ENCODE measurements at regions not wholly inside any gene's neighbourhood (a gene's known extent, or its start where the extent isn't known, plus 50 kb on each side); places are given as distances from the start of the nearest gene placed in this dataset.
"Not testable (repeated sequence)": the region's sequence is repeated elsewhere in the genome, so short reads cannot be mapped to it uniquely, and the experiment has no call there.

DNA sequence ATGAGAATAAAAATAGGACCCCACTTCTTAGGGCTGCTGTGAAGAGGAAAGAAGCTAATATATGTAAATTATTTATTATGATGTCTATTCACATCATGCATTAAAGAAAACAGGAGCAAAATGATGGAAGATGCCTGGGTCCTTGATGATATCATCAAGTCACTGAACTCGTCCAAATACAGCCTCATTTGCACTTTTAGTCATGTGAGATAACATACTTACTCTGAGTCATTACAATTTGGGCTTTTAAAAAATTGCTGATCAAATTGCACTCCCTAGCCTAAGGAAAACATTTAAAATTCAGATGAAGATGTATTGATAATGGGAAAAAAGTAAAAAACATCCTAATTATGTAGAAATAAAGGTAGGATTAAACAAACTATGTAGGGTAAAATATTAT lies 302.7 kb upstream of the CCL2 start:
- DNase-seq, result no peak

DNA sequence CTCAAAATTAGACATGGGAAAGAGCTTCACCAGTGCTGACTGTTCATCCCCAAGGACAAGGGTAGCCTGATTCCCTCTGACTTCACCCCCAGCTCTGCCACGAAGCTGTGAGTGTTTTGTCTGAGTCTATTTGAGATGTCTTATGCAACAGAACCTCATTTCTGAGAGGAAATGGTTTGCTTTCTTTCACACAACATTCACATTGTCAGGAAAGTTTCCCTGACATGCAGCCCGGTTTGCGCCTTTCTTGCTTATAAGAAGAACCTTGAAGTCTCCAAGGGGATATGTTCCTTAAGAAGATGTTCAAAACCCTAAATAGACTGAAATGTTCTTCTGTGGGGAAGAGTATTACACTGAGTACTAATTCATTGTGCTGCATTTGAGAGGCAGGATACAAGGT lies 300.5 kb upstream of the CCL2 start:
- no peak for DNase-seq

DNA sequence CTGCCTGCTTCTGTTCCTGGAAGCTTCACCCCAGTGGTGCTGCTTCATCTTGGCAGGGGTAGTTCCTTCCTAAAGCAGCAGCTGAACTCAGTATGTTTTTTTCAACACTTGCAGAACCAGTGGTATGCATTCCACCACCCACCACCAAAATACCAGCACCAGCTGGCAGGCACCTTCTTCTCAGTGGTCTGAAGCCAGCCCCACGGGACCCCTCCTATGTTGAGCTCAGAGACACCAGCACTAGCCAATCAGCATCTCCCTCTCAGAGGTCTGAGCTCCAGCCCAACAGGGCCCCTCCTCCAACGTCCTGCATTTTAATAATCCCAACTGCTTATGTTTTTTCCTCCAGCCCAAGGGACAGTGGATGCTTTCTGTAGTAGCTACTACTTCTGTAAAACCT lies 299.6 kb upstream of the CCL2 start:
- no peak for DNase-seq

DNA sequence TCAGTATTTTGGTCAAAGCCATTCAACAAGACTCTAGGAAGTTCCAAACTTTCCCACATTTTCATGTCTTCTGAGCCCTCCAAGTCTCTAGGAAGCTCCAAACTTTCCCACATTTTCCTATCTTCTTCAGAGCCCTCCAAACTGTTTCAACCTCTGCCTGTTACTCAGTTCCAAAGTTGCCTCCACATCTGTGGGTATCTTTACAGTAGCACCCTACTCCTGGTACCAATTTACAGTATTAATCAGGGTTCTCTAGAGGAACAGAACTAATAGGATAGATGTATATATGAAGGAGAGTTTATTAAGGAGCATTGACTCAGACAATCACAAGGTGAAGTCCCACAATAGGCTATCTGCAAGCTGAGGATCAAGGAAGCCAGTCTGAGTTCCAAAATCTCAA lies 296.0 kb upstream of the CCL2 start:
- DNase-seq, result not testable (repeated sequence)

DNA sequence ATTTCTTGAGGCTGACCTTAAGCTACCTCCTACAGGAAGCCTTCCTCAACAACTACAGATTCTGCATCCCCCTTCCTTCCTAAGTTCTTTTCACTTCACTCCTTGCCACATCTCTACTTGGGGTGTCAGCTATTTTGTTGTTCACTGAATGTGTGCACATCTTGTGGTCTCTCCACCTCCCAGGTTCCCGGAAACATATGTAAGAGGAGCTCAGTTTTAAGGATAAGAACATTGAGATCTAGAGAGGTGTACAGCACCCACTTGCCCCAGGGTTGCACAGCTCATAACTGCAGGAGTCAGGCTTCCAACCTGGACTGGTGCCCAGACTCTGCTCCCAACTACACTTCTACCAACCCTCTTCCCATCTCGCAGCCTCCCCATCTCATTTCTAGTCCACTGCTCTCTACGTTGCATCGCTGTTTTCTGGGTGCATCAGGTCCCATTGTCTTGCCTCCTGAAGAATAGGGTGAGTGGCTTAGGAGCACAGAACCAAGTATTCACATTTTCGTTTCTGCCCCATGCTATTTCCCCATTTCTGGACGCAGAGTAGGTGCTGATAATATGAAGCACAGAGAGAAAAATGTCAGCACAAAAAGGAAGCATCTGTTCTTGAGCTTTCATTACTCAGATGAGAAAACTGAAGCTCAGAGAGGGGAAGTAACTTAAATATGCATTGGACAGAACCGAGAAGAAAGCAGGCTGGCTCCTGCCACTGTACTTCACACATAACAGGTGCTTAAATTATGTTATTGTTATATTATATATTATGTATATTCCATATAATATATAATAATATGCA lies 292.0 kb upstream of the CCL2 start:
- DNase-seq, result no peak

DNA sequence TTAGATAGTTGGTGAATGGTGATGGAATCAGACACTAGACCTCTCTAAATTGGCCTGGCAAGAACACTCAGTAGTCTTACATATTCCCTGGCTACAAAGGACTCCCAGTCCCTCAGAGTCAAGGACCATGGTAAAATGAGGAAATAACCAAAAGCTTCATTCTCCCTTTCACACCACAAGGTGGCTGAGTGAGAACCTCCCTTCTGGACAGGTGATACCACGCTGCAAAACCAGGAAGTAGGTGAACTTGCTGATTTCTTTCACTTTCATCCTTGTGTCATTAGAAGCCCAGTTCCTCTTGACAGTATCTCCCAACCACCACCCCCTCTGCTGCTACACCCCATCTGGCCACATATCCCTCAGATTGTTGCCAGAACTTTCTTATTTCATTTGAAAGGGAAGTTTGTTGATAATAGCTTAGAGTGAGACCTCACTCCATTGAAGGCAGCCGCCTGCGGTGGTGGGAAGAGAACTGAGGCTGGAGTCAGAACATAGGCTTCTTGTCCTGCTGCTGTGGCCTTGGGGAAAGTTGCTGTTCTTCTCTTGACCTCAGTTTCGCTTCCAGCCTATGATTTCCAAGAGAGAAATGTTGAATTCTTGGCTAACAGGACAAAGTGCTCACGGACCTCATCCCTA lies 290.6 kb upstream of the CCL2 start:
- no peak for DNase-seq

DNA sequence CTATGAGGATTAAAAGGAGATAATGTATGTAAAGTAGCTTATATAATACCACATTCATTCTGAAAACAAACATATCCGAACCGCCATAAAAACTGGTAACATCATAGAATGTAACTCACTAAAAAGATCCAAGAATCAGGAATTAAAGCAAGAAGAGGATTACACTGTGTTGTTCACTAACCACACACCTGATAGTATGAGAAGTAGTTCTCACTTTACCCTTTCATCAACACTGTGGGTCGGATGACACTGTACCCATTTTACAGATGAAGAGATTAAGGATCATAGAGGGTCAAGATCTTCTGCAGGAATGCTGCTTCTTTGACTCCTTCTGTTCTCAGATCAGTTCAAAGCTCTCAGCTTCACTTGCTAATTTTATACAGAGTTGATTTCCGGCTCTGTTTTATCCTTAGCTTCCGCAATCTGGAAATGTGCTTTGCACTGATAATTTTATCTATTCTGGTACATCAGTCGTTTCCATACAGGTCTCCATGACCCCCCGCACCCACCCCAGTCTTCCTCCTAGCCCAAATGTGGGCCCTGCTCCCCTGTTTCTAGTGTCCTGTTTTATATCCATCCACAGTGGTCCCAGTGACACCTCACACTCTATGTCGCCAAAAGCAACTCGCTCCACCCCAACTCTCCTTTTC lies 288.6 kb upstream of the CCL2 start:
- DNase-seq, result no peak

DNA sequence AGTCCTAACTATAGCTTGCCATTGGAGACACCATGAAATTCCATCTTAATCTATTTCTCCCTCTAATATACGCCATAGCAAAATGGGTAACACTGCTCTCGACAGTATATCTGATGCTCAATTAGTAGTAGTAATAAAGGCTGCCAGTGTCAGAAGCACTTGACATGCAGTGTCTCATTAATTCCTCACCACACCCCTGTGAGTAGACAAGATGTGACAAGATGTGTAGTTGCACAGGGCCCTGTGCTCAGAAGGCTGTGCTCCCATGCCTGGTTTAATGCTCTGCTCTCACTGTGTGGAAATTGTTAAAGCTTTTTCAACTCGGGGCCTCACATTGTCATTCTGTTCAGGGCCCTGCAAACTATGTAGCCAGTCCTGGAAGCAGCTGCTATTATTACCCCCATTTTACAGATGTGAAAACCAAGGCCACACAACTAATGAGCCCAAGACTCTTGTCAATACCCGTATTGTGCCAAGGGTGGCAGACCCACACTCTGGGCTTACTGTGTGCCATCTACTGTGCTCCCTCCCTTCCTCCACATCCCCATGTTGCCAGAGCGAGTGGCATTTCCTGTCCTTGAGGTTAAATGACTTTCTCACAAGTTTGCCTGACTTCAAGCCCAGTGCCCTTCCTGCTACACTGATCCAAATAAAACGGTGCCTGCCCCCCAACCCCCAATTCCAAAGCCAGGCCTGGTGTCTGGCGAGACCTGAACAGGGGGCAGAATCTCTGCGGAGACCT lies 287.3 kb upstream of the CCL2 start:
- DNase-seq, result no peak

DNA sequence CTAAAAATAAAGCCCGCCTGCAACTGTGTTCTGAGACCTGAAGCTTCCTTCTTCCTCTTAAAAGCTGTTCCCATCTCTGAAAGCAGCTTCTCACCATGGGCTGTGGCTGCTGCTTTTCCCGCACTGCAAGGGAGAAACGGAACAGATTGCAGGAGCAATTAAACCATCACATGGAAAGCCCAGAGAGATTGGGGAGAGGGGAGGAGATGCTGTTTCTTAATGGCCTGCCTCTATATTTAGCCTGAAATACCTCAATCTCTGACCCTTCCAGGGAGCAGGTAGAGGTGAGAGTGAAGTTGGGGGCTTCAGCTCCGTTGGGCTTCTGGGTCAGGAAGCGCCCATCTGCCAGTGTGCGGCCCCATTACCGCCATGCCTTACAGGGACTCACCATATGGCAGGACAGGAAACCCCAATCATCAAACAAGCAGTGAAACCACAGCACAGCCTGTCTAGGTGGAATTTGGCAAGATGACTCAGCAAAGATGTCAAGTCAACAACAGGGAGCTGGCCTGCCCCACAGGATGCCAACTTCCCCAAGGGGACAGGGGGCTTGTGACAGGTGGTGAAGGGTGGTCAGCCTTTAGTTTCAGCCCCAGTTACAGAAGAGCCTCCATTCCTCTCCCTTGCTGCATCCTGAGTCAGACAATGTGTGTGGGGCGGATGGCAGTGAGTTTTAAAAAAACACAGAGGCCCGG lies 286.6 kb upstream of the CCL2 start:
- DNase-seq, result no peak

DNA sequence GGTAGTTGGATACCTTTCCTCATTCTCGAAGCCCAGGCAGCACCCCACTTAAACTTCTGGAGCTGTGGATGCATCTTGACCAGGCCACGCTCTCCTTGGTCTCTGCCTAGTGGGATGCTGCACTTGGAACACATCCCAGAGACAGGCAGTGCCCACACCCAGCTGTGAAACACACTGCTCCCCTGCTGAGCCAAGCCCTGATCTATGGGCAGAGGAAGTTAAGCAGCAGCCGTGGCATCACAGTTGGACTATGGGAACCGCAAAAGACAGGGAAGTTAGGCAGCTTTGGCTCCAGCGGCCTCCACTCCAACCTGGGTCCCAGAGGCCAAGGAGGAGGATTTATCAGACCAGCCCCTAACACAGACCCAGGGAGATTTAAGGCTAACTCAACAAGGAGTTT lies 284.8 kb upstream of the CCL2 start:
- no peak for DNase-seq

DNA sequence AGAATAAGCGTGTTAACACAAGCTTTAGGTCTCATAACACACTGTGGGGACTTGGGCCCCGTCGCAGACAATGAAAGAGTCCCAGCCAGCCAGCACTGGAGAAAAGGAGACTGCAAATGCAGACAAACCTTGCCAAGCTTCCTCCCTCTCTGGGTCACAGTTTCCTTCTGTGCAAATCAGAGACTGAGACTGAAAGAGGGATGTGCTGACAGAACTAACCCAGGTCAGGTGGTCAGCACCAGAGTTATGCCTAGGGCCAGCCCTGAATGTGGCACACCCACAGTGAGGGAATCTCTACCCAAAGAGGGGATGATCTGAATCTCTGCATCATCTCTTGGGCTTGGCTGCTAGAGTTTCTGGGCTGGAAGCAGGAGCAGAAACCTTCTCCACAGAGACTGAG lies 282.3 kb upstream of the CCL2 start:
- DNase-seq, result no peak

DNA sequence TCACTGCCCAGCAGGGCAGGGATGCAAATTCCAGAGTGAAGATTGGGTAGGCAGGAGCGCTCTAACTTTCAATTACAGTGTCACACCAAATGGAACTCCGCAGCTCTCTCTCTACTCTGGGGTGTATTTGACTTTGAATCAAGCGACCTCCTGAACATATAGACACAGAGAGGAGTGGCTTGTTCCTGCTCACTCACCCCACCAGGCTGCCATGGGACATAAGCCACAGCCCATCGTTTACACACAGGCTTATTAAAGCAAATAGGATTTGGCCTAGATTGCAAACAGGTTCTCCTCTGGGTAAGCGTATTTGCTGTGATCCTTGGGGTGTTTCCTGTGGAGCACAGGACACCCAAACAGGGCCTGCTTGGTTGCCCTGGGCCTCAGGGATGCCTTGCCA lies 281.6 kb upstream of the CCL2 start:
- DNase-seq, result no peak

DNA sequence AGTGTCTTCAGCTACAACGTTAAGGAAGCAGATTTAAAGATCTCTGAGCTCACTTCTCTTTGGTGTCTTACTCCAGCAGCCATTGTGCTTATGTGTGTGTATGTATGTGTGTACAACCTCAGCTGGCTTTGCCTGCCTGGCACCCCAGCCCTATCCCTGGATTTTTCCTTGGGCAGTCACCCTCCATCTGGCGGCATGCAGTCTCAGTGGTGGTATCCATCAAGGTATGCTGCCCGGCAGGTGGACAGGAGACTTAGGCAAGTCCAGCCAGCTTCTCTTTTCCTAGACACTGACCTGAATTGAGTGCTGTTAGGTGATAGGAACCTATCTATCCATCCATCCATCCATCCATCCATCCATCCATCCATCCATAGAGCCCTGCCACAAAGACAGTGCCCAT lies 280.8 kb upstream of the CCL2 start:
- DNase-seq, result no peak

DNA sequence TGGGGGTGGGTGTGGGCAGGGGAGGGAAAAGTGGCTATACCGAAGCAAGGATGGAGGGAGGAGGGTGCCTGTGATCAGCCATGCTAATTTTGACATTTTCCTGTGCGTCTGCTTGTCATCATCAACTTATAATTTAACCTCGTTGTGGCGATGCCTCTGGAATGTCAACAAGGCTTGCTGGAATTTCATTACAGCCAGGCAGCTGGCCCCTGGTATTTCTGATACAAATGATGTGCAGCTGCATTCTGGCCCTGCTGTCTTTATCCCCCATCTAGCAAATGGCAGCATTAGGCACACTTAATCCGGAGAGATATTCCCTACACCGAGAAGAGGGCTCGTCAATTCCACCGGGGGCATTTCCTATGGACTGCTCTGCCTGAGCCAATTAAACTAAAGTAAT lies 278.3 kb upstream of the CCL2 start:
- DNase-seq, result no peak

DNA sequence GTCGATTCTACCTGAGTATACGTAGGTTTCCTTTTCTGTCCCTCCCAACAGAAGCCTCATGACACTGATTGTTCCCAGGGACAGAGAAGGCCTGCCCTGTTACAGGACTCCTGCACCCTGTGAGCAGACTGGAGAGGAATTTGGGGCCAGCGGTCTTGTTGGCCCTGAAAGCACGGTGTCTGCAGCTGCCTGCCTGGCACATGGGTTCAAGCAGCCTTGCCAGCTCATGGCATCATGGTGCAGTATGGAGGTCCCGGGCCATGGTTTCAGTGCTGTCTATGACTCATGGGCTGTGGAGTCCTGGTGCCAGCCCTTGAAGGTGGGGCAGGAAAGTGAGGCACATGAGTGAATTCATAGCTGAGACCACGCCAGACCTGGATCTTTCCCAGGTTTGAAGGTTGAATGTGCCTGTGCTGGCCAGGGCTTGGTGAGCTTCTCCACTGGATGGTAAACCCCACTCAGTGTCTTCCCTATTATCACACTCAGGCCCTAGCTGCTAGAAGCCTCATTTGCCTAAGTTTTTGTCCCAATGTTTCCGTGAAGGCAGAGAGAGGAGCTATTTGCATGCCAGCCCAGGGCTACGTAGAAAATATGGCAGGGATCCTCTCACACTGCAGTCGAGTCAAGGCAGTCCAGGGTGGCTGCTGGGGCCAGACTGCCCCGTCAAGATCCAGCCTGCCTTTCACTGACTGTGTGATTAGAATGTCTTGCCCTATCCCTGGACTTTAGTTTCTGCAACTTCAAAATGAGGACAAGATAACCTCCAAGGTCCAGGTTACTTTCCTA lies 277.2 kb upstream of the CCL2 start:
- DNase-seq, result no peak

DNA sequence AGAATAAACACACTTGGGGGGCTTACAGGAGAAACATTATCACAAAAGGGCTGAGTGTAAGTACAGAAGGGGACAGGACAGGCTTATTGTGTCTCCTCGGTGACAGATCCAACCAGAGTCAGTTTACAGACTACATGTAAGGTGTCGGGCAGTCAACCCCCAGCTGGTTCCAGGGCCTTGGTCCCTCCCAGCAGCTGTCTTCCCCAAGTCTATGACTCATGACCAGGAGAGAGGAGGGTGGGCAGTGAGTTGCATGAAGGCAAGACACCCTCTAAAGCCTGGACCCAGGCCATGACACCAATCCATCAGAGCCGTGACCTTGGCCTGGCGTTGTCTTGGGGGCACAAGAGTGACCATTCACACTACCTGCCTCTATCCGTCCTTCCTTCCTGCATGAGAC lies 276.2 kb upstream of the CCL2 start:
- DNase-seq, result no peak

DNA sequence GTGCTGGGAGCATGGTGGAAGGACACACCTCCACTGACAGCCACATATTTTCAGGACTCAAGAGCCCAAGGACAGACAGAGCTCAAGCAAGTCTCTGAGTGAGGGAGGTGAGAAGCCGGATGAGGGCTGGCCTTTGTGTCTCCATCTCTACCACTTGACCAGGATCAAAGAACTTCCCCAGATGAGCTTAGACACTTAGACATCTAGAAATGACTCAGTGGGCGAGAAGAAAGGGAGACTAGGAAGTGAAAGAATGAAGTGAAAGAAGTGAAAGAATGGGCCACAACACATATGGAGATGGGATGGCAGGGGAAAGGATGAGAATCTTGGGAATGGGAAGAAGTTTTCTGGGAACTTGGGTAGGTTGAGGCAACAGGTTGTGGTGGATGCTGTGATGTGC lies 274.9 kb upstream of the CCL2 start:
- DNase-seq, result no peak

DNA sequence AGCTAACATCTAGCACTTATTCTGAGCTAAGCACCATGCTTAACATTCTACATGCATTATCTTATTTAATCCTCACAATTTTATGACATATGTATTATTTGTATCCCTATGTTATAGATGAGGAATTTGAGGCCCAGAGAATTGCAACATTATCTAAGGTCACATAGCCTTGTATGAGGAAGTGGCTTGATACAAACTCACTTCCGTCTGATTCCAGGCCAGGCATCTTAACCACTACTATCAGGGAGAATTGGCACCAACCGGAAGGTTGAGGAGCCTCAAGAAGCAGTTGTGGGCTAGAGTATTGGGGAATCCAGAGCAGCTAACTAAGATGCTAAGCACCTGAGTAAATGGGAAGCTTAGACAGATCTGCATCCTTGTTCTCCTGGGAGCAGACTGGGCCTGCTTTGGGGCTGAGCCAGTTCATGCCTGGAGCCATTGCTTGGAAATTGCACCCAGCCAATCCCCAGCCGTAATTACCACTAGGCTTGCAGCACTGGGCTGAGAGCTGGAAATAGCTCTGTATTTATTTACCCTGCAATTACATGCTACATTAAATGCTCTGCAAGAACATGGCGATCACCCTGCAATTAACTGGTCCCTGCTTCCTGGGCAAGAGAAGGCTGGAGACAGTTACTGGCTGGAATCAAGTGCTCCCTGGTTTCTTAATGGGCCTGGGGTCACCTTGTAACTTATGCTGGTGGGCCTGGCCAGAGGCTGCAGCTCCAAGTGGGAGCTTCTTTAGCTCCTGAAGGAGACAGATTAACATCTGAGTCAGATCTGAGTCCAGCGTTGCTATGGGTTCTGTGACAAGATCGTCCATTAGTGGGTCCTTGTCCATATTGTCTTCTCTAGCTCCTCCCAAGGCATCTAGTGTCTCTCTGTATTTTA lies 273.1 kb upstream of the CCL2 start:
- DNase-seq, result no peak

DNA sequence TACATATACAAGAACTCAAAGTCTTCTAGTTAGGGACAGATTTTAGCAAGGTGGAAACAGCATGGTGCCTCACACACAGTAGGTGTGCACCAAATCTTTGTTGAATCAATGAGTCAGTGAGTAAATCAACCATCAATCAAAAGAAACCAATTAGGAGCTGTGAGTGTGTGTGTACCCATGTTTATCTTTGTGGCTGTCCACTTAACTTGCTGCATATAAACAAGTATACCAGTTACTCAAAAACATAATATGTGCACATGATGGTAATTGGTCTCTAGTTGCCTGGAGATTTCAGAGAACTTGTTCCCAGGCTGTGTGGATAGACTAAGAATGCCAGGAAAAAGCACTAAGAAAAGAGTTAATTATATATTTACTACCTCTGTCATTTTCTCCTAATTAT lies 272.2 kb upstream of the CCL2 start:
- no peak for DNase-seq

DNA sequence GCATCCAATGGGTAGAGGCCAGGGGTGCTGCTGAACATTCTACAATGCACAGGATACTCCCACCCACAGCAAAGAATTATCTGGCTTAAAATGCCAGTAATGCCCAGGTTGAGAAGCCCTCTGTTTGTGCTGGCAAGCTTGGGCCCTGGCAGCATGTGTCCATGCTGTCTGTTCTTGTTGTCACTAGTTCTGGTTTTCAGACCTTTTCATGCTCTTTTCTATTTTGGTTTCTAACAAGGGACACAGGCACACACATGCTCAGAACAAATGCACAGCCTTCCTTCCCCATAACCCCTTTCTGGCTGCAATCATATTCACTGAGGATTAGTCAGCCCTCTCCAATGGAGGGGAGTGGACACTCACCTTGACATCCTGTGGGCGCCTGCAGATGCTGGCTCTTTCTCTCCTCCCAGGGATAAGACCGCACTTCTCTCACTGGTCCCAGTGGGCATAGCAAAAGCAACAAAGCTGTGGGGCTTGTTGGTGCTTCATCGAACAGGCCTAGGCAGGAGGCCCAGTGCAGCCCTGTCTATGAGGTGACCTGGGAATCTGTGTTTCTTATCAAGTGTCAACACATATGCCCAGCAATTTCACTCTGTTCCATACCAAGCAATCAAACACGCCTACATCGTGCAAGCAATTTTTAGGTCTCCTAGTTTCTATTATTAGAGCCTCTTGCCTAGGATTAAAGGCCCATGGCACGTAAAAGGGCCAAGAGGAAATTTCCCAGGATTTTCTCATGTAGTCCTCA lies 271.1 kb upstream of the CCL2 start:
- DNase-seq, result no peak
